GM18861 (cell line): ENCODE measurements at regions not wholly inside any gene's neighbourhood (a gene's known extent, or its start where the extent isn't known, plus 50 kb on each side); places are given as distances from the start of the nearest gene placed in this dataset.
"Not testable (repeated sequence)": the region's sequence is repeated elsewhere in the genome, so short reads cannot be mapped to it uniquely, and the experiment has no call there.

Experiments
- ATAC-seq: cut with Tn5 transposase; IDR thresholded peaks from one replicate; pipeline ENCODE4 v1.9.1; 2021; ENCODE audit not compliant: unreplicated experiment

- no peak for ATAC-seq
These were observed 161.0 kb upstream of the CIBAR2 start for GRCh38 chr16:85273293-85273692.

DNA sequence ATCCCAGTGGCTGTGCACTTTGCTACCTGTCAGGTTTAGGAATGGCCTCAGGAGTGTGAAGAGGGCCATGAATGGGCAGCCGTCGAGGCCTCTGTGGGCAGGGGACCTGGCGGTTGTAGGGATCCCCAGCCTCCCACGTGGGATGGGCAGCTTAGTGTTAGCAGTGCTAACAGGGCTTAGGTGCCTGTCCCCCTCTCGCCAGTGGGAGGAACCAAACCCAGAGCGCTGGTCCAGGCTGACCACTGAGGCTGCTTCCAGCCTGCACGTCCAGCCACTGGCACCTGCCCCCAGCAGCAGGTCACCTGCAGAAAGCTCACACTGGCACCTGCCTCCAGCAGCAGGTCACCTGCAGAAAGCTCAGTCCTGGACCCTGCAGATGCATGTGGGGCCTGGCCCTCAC lies 162.2 kb upstream of the CIBAR2 start:
- no peak for ATAC-seq

DNA sequence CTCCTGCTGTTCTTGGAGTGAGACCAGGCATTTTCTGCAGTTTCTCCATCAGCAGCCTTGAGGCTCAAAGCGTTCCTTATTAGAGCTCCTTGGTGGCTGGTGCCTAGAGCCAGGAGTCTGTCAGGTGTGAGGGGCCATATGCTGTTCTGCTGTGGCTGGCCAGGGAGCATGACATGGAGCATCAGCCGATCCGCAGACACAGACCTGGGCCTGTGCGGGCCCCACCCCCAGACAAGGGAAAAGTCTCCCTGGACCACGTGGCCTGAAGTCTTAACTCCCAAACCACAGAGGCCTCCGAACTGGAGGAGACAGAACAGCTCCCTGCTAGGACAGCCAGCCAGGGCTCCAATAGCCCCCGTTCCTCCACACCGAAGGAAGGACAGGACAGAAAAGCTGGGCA lies 162.7 kb upstream of the CIBAR2 start:
- ATAC-seq, result no peak

GRCh38 chr16:85275533-85276249 lies 163.4 kb upstream of the CIBAR2 start:
- ATAC-seq, result no peak

DNA sequence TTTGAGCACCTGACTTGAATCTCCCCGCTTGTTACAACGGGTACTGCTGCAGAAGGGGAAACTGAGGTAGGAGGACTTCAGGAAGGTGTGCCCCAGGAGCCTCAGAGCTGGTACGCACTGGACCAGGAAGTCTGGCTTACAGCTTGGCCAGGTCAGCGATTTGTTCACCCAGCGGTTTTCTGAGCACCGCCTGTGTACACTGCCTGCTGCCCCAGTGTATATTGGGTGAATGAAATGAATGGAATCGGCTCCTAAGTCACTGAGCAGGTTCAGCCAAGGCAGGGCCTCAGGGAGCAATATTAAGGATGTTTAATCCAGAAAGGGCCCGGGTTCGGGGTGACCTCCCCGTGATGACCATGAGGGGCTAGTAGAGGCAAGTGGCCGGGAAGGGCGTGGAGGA lies 164.0 kb upstream of the CIBAR2 start:
- no peak for ATAC-seq

GRCh38 chr16:85276721-85277120 lies 164.4 kb upstream of the CIBAR2 start:
- no peak for ATAC-seq

DNA sequence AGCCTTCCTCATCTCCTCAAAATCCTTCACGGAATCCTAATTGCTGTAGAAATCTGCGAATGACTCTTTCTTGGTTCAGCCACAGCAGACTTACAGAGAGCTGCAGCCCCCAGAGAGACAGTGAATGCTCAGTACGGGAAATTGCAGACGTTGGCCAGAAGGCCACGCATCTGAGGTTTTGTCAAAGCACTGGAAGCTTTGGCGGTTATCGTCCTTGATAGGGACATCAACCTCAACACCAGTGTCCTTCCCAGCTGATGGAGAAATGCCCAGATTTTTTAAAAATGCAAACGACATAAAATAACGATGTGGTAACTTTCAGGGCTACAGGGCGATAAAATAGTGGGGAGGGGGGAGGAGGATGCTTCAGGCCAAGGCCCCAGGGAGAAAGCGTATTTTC lies 166.6 kb upstream of the CIBAR2 start:
- no peak for ATAC-seq

DNA sequence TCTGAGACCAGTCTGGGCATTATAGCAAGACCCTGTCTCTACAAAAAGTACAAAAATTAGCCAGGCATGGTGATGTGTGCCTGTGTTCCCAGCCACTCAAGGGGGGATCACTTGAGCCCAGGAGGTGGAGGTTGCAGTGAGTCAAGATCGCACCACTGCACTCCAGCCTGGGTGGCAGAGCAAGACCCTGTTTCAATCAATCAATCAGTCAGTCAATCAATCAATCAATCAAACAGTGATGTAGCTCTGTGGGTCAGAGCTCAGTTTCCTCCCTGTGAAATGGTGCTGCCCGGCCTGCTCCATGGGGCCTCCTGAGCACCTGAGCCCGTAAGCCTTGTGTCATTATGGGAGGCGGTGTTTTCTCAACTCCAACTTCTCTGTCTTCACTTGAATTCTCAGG lies 167.1 kb upstream of the CIBAR2 start:
- no peak for ATAC-seq

GRCh38 chr16:85279825-85280545 lies 167.7 kb upstream of the CIBAR2 start:
- no peak for ATAC-seq

DNA sequence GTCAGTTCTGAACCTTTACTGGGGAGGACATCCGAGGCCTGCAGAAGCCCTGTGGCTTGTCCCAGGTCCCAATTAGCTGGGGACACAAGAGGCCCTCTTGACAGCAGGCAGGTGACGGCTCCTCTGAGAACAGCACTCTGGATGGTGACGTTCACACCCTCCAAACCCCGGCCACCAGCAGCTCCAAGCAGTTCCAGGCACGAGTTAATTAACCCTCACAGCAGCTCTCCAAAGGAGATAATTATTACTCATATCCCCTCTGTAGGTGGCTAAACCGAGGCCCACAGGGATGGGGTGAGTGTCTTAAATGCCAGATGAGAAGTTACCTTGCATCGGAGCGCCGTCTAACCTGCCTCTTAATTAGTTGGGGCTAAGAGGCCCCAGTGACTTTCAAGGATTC lies 168.9 kb upstream of the CIBAR2 start:
- no peak for ATAC-seq

GRCh38 chr16:85282842-85283241 lies 170.6 kb upstream of the CIBAR2 start:
- no peak for ATAC-seq

GRCh38 chr16:85283305-85284050 lies 171.2 kb upstream of the CIBAR2 start:
- ATAC-seq, result no peak

DNA sequence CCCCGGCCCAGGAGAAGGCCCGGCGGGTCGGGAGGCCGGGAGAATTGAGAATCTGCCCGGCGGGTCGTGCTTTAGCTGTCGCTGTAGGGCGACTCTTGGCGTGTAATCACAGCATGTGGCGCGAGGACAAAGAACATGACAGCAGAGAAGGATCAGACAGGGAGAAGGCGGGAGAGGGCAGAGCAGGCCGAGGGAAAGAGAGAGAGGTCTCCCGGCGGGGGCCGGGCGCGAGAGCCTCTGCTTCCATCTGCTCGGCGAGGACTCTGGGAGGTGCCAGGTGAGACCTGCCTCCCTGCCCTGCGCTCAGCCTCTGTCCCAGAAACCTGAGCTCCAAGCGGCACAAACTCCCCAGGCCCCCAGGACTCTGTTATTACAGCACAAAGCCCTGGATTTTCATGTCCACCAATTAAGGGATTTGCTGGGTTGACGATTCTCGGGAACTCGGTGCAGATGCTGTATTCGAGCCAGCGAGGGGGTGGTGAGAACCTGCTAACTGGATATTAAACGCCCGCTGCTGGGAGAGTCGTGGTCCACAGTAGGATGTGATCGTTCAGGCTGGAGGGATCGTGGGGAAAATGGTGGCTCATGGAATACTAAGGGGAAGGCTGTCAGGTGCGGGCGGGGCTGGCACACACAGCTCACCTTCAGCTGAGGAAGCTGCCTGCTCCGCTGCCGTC lies 172.0 kb upstream of the CIBAR2 start:
- ATAC-seq, result no peak

- no peak for ATAC-seq
These were observed 173.4 kb upstream of the CIBAR2 start for GRCh38 chr16:85285681-85286065.

GRCh38 chr16:85286066-85286831 lies 174.0 kb upstream of the CIBAR2 start:
- no peak for ATAC-seq

DNA sequence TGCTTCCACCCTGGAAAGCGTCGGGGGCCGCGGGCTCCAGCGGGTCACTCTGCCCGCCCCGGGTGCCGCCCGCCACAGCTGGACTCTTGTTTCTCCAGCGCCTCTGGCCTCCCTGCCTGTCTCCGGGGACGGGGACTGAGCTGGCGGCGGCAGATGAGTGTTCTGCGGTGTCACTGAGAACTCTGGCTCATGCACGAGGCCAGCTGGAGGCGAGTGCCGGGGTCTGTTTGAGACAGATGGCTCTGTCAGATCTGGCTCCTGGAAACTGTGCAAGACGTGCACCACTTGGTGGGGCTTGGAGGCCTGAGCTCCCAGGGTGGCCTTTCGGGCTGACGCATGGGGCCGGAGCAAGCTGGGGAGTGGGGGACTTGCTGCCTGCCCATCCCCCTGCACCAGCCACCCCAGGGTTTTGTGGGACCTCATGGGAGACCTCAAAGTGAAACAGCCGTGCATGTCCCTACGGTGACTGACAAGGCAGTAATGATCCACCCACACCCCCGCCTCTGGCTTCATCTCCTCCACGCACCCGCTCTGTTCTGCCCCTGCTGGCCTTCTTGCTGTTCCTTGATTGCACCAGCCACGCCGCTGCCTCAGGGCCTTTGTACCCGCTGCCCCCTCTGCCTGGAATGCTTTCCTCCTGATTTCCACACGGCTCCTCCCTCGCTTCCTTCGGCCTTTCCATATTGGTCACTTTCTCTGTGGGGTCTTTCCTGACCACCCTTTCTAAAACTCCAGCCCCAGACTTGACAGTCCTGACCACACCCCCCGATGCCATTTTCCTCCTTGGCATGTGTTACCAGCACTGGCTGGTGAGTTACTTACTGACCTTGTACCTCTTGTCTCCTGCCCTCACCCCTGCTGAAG lies 174.9 kb upstream of the CIBAR2 start:
- no peak for ATAC-seq

DNA sequence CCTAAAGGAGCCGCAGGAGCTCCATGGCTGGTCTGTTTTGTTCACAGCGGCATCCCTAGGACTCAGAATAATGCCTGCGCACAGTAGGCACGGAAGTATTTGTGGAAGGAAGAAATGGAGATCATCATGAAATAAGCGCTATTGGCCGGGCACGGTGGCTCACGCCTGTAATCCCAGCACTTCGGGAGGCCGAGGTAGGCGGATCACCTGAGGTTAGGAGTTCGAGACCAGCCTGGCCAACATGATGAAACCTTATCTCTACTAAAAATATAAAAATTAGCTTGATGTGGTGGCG lies 175.5 kb upstream of the CIBAR2 start:
- not testable (repeated sequence) for ATAC-seq

GRCh38 chr16:85288341-85288868 lies 176.1 kb upstream of the CIBAR2 start:
- ATAC-seq, result no peak

DNA sequence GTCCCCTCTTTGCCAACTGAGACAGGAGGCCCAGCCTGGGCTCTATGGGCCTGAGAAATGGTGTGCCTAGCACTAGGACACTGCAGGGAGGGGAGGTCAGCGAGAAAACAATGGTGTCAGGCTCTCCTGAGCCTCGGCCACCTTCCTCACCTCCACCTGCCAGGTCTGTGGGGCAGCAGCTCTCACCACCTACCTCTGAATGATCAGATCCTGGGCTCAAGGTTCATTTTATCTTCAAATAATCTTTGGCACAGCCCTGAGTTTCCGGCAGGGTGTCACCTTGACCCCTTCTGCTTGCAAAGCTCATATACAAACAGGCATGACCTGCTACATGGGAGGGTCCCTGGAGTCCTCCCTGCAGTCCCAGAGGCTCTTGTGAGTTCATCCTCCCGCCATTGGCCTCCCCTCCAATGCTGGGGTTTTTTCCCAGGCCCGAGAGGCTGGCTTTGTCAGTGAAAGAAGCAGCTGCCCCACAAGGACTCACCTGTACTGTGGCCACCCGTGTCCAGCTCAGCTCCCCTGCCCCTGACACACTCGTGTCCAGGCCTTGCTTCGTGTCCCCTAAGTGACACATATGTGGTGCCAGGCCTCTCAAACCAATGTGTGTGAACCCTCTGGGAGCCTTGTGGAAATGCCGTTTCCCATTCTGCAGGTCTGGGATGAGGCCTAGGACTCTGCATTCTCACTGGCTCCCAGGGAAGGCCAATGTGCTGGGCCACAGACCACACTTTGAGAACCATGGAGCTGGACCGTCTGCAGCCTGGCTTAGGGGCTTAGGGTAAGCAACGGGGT lies 176.8 kb upstream of the CIBAR2 start:
- ATAC-seq, result no peak
